ENCODE measurements at regions not wholly inside any gene's neighbourhood (a gene's known extent, or its start where the extent isn't known, plus 50 kb on each side); places are given as distances from the start of the nearest gene placed in this dataset.
"Not testable (repeated sequence)": the region's sequence is repeated elsewhere in the genome, so short reads cannot be mapped to it uniquely, and the experiment has no call there.

DNA sequence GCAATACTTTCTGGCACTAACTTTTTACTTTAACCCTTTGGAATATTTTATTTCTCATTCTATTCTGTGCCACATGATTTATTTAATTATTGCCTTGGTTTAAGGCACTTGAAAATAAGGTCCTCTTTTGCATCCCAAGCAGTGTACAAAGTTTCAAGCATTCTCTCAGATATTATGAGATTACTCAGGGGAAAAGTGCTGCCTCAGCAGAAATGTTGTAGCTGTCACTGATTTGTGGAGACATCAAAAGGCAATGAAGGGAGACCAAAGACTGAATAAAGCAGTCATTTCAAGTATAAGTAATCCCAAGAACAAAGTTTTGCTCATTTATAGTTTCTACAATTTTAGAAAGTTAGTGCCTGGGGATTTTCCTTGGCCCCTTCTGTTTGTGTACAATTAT lies 253.0 kb downstream of the RNF144B start:
- no peak for DNase-seq
- no peaks in the 10 kb centered on the region for H3K4me1 Mint-ChIP-seq
- H3K27me3 Mint-ChIP-seq (ENCODE audit: low read depth, poor library complexity): peaks cover 3% of the 10 kb centered on the region
- no peak overlapping the region for H3K27ac Mint-ChIP-seq
- no peak overlapping the region for H3K4me3 Mint-ChIP-seq
- H3K36me3 Mint-ChIP-seq (ENCODE audit: low read depth): no peaks in the 10 kb centered on the region
- no peak for TF ChIP-seq CTCF (IDR thresholded peaks at IDR 0.05)
- peaks cover 5% of the 10 kb centered on the region for H3K9me3 Mint-ChIP-seq

- no peaks in the 10 kb centered on the region for H3K4me1 Mint-ChIP-seq
- DNase-seq: no peak
- TF ChIP-seq CTCF (IDR thresholded peaks at IDR 0.05): no peak
- H3K9me3 Mint-ChIP-seq: peaks cover 5% of the 10 kb centered on the region
- no peak overlapping the region for H3K4me3 Mint-ChIP-seq
- H3K36me3 Mint-ChIP-seq (ENCODE audit: low read depth): no peaks in the 10 kb centered on the region
- H3K27ac Mint-ChIP-seq: no peak overlapping the region
- peaks cover 3% of the 10 kb centered on the region for H3K27me3 Mint-ChIP-seq (ENCODE audit: low read depth, poor library complexity)
Measured at GRCh38 chr6:18640754-18641153, 253.6 kb downstream of the RNF144B start.

GRCh38 chr6:18654821-18655220 lies 267.7 kb downstream of the RNF144B start:
- H3K36me3 Mint-ChIP-seq (ENCODE audit: low read depth): no peaks in the 10 kb centered on the region
- H3K9me3 Mint-ChIP-seq: peaks cover 28% of the 10 kb centered on the region

DNA sequence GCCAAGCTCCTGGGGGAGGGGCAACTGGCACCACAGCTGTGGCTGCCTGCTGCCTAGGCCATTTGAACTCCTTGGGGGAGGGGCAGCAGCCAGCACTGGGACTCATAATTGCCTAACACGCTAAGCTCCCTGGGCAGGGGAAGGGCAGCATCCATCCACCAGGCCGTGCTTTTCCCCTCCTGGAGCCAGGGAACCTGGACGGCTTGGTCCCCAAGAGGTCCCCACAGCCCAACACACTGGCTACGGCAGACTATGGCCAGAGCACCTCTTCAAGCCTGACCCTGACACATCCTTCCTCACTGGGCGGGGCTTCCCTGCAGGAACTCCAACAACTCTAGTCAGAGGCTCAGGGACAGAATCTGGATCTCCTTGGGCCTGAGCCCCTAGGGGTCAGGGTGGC lies 269.4 kb downstream of the RNF144B start:
- H3K36me3 Mint-ChIP-seq (ENCODE audit: low read depth): no peaks in the 10 kb centered on the region
- H3K27me3 Mint-ChIP-seq (ENCODE audit: low read depth, poor library complexity): no peaks in the 10 kb centered on the region
- peaks cover 33% of the 10 kb centered on the region for H3K9me3 Mint-ChIP-seq
- H3K27ac Mint-ChIP-seq: no peak overlapping the region
- no peaks in the 10 kb centered on the region for H3K4me1 Mint-ChIP-seq
- no peak overlapping the region for H3K4me3 Mint-ChIP-seq
- no peak for DNase-seq
- TF ChIP-seq CTCF (IDR thresholded peaks at IDR 0.05): no peak

More at GRCh38 chr6:18654821-18655220, 267.7 kb downstream of the RNF144B start:
- H3K4me1 Mint-ChIP-seq: no peaks in the 10 kb centered on the region
- H3K4me3 Mint-ChIP-seq: no peak overlapping the region
- DNase-seq: no peak
- no peaks in the 10 kb centered on the region for H3K27me3 Mint-ChIP-seq (ENCODE audit: low read depth, poor library complexity)
- no peak overlapping the region for H3K27ac Mint-ChIP-seq
- no peak for TF ChIP-seq CTCF (IDR thresholded peaks at IDR 0.05)

DNA sequence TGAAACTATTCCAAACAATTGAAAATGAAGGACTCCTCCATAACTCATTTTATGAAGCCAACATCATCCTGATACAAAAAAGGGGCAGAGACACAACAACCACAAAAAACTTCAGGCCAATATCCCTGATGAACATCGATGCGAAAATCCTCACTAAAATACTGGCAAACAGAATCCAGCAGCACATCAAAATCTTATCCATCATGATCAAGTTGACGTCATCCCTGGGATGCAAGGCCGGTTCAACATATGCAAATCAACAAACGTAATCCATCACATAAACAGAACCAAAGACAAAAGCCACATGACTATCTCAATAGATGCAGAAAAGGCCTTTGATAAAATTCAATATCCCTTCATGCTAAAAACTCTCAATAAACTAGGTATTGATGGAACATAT lies 272.8 kb downstream of the RNF144B start:
- not testable (repeated sequence) for DNase-seq; H3K4me1 Mint-ChIP-seq; H3K4me3 Mint-ChIP-seq; H3K27me3 Mint-ChIP-seq (ENCODE audit: low read depth, poor library complexity); H3K27ac Mint-ChIP-seq; H3K36me3 Mint-ChIP-seq (ENCODE audit: low read depth)
- peaks cover 33% of the 10 kb centered on the region for H3K9me3 Mint-ChIP-seq

DNA sequence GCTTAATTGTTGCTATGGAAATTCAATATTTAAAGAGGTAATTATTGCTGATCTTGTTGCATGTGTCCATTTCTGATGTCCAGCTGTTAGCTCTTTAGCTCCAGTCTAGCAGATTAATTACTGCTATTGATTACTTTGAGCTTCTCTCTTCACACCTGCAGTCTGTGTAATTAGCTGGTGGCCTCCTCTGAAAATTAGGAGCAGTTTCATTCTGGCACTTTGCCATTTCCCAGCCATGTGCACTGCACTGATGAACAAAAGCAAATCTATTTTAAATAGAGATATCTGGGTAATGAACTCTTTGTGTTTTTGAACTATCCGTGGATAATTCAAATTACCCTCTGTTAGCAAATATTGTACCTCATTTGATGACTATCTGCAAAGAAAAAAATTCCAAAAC lies 275.9 kb downstream of the RNF144B start:
- no peak for DNase-seq
- no peak for TF ChIP-seq CTCF (IDR thresholded peaks at IDR 0.05)
- H3K9me3 Mint-ChIP-seq: peaks cover 24% of the 10 kb centered on the region
- no peaks in the 10 kb centered on the region for H3K4me1 Mint-ChIP-seq
- H3K36me3 Mint-ChIP-seq (ENCODE audit: low read depth): no peaks in the 10 kb centered on the region
- no peaks in the 10 kb centered on the region for H3K27me3 Mint-ChIP-seq (ENCODE audit: low read depth, poor library complexity)
- H3K4me3 Mint-ChIP-seq: no peak overlapping the region
- no peak overlapping the region for H3K27ac Mint-ChIP-seq

Measured in nephron progenitor cell (in vitro differentiated cells).